Stimulated activated CD8-positive, alpha-beta memory T cell treated with anti-CD3 and anti-CD28 coated beads, Interleukin-4, amount 100 ng/mL, for 1 hour (primary cell): ENCODE measurements at regions not wholly inside any gene's neighbourhood (a gene's known extent, or its start where the extent isn't known, plus 50 kb on each side); places are given as distances from the start of the nearest gene placed in this dataset.
"Not testable (repeated sequence)": the region's sequence is repeated elsewhere in the genome, so short reads cannot be mapped to it uniquely, and the experiment has no call there.

Experiments
- DNase-seq, 2 donors: peaks; one replicate each; pipeline ENCODE4 v3.0.0-alpha.2; 2020; ENCODE audit warnings: low read depth in 2 of 2, low spot score in 1 of 2

GRCh38 chr4:19117022-19117421 is 1095.5 kb upstream of the LCORL start:
- no peak for DNase-seq

- DNase-seq: no peak
Observed at GRCh38 chr4:19104176-19104575, 1082.6 kb upstream of the LCORL start.

- no peak for DNase-seq
Observed at GRCh38 chr4:19095491-19096046, 1074.0 kb upstream of the LCORL start.

GRCh38 chr4:19093951-19094350 is 1072.4 kb upstream of the LCORL start:
- DNase-seq: no peak

- no peak for DNase-seq
Observed at GRCh38 chr4:19092797-19093196, 1071.2 kb upstream of the LCORL start.

- no peak for DNase-seq
Observed at GRCh38 chr4:19074036-19074435, 1052.5 kb upstream of the LCORL start.

- DNase-seq: no peak
Observed at GRCh38 chr4:19063662-19064061, 1042.1 kb upstream of the LCORL start.

- DNase-seq: no peak
Observed at GRCh38 chr4:19054916-19055315, 1033.4 kb upstream of the LCORL start.

GRCh38 chr4:19051831-19052230 is 1030.3 kb upstream of the LCORL start:
- no peak for DNase-seq

- DNase-seq: no peak
Observed at GRCh38 chr4:19047279-19047880, 1025.8 kb upstream of the LCORL start.

GRCh38 chr4:19039816-19040215 is 1018.3 kb upstream of the LCORL start:
- DNase-seq: no peak

GRCh38 chr4:19038231-19038630 is 1016.7 kb upstream of the LCORL start:
- DNase-seq: no peak

GRCh38 chr4:19033816-19034733 is 1012.5 kb upstream of the LCORL start:
- no peak for DNase-seq

- DNase-seq: no peak
Observed at GRCh38 chr4:19030536-19030935, 1009.0 kb upstream of the LCORL start.

- DNase-seq: no peak
Observed at GRCh38 chr4:19030048-19030447, 1008.5 kb upstream of the LCORL start.

- DNase-seq: no peak
Observed at GRCh38 chr4:19026281-19026680, 1004.7 kb upstream of the LCORL start.

- no peak for DNase-seq
Observed at GRCh38 chr4:19025031-19025430, 1003.5 kb upstream of the LCORL start.

GRCh38 chr4:19024047-19024446 is 1002.5 kb upstream of the LCORL start:
- DNase-seq: no peak

- no peak for DNase-seq
Observed at GRCh38 chr4:19021617-19022016, 1000.1 kb upstream of the LCORL start.

- DNase-seq: not testable (repeated sequence)
Observed at GRCh38 chr4:19016550-19016949, 995.0 kb upstream of the LCORL start.

GRCh38 chr4:19014594-19014993 is 993.0 kb upstream of the LCORL start:
- no peak for DNase-seq

GRCh38 chr4:19010761-19011160 is 989.2 kb upstream of the LCORL start:
- no peak for DNase-seq
